ENCODE measurements at regions not wholly inside any gene's neighbourhood (a gene's known extent, or its start where the extent isn't known, plus 50 kb on each side); places are given as distances from the start of the nearest gene placed in this dataset.

DNA sequence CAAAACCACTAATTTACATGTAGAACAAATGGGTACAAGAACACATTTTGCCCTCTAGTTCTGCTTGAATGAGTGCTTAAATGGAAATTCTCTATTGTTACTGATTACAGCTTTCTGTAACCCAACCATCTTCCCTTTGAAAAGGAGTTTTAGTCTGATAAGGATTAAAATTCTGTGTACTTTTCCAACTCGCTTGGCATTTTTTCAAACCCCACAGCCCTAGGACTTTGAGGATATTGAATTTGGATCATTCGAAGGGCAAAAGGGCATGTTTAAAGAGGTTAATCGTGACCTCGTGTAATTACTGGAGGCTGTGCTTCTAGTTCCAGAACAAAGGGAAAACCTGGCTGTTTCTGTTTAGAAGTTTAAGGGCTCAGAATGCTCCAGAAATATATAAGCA lies 432.3 kb downstream of the PID1 start:
- Histone ChIP-seq H3K36me3 (no peaks in the 10 kb centered on the region), H3K4me1 (no peaks in the 10 kb centered on the region), H3K9me3 (no peaks in the 10 kb centered on the region), H3K4me3 (no peak overlapping the region), H3K27ac (peak overlapping the region in 3 of 4 donors; percentile 22 to 48 (median 46)), H3K27me3 (no peaks in the 10 kb centered on the region)
- TF ChIP-seq POLR2A (IDR thresholded peaks at IDR 0.05) = no peak
- TF ChIP-seq, protein P1, sequence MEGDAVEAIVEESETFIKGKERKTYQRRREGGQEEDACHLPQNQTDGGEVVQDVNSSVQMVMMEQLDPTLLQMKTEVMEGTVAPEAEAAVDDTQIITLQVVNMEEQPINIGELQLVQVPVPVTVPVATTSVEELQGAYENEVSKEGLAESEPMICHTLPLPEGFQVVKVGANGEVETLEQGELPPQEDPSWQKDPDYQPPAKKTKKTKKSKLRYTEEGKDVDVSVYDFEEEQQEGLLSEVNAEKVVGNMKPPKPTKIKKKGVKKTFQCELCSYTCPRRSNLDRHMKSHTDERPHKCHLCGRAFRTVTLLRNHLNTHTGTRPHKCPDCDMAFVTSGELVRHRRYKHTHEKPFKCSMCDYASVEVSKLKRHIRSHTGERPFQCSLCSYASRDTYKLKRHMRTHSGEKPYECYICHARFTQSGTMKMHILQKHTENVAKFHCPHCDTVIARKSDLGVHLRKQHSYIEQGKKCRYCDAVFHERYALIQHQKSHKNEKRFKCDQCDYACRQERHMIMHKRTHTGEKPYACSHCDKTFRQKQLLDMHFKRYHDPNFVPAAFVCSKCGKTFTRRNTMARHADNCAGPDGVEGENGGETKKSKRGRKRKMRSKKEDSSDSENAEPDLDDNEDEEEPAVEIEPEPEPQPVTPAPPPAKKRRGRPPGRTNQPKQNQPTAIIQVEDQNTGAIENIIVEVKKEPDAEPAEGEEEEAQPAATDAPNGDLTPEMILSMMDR (IDR thresholded peaks at IDR 0.05 in 4 of 5, conservative IDR thresholded peaks at IDR 0.05 in 1 of 5) = no peak
- DNase-seq (no peak), ATAC-seq (no peak)
- intact Hi-C loops (cut with DNase I; ENCODE audit: low total_unique reads) = loop anchor here (10.0 kb wide), 1 partner anchor 54 kb away; no protein-coding TSS in a partner anchor
- in situ Hi-C loops (cut with MboI; ENCODE audit: low sequenced_read_pairs in 4 of 4) = no loop called here

DNA sequence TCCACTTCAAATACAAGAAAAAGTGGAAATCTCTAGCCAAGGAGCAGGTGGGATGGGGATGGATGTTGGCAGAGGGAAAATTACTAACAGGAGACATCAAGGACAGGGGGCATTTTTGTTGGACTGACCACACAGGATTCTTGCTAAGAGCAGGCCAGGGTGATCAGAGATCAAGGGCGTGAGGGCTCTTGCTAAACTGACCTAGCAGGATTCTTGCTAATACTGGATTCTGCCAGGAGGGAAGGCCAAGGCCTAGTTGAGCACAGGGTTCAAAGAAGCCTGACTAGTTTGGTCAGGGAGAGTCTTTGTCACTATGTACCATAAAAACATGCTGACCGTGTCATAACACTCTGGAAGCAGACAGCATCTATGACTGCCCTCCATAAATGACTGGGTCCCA lies 442.7 kb downstream of the PID1 start:
- Histone ChIP-seq H3K27me3 (no peaks in the 10 kb centered on the region), H3K36me3 (no peaks in the 10 kb centered on the region), H3K27ac (no peak overlapping the region), H3K4me3 (no peak overlapping the region), H3K4me1 (no peaks in the 10 kb centered on the region), H3K9me3 (no peaks in the 10 kb centered on the region)
- ATAC-seq (no peak), DNase-seq (no peak)
- in situ Hi-C loops (cut with MboI; ENCODE audit: low sequenced_read_pairs in 4 of 4) = no loop called here
- TF ChIP-seq POLR2A (IDR thresholded peaks at IDR 0.05) = no peak
- TF ChIP-seq, protein P1 (IDR thresholded peaks at IDR 0.05 in 4 of 5, conservative IDR thresholded peaks at IDR 0.05 in 1 of 5) = no peak
- intact Hi-C loops (cut with DNase I; ENCODE audit: low total_unique reads) = no loop called here

DNA sequence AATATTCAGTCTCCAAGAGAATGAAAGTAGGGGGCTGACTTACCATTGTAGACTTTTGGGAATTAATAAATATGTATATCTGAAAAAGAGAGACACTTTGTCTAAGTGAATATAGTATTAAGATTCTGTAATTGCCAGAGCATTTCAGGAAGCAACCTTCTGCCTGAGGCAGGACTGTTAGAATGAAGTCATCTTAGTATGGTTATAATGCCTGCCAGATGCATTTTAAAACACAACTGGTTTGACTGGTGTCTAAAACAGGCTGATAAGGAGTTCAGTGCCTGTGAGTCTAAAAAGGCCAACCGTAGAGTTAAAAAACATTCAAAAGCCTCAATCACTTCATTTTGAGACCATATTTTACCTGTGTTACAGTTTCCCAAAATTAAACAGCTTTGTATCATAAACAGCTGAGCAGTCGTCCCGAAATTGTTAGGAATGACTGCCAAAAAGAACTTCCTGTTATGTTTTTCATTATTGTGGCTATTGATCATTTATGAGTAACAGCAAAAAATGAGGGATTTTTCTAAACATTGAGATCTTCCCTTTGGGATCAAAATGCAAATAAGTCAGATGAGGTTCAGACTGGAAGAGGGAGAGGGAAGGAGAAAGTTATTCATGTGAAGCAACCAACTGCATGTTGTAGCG lies 443.9 kb downstream of the PID1 start:
- no peak overlapping the region for H3K4me3 ChIP-seq
- ATAC-seq (no peak), DNase-seq (no peak)
- in situ Hi-C loops (cut with MboI; ENCODE audit: low sequenced_read_pairs in 4 of 4) (no loop called here), intact Hi-C loops (cut with DNase I; ENCODE audit: low total_unique reads) (no loop called here)
- H3K27ac ChIP-seq = no peak overlapping the region
- no peaks in the 10 kb centered on the region for H3K9me3 ChIP-seq
- TF ChIP-seq POLR2A (IDR thresholded peaks at IDR 0.05) = no peak
- TF ChIP-seq, protein P1 (IDR thresholded peaks at IDR 0.05 in 4 of 5, conservative IDR thresholded peaks at IDR 0.05 in 1 of 5) = no peak
- no peaks in the 10 kb centered on the region for H3K27me3 ChIP-seq
- no peaks in the 10 kb centered on the region for H3K36me3 ChIP-seq
- no peaks in the 10 kb centered on the region for H3K4me1 ChIP-seq

DNA sequence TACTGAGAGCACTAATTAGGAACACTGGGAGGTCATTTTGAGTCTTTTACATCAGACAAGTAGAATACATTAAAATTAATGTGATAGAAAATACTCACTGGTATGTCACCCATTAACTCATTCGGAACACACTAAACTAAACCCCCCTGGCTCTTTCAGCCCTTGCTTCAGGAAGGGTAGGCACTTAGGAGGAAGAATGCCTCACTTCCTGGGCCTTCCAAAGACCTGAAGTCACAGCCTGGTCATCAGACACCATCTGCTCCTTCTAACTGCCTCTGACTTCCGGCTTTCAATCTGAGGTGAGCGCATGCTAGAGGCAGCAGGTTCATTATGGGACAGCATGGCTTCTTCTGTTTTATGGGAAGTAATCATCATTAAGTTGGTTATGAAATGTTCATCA lies 451.4 kb downstream of the PID1 start:
- in situ Hi-C loops (cut with MboI; ENCODE audit: low sequenced_read_pairs in 4 of 4) (no loop called here), intact Hi-C loops (cut with DNase I; ENCODE audit: low total_unique reads) (loop anchor here (5.0 kb wide), 1 partner anchor 697 kb away; no protein-coding TSS in a partner anchor)
- Histone ChIP-seq H3K36me3 (no peaks in the 10 kb centered on the region), H3K27ac (no peak overlapping the region), H3K9me3 (no peaks in the 10 kb centered on the region), H3K4me1 (no peaks in the 10 kb centered on the region), H3K4me3 (no peak overlapping the region), H3K27me3 (no peaks in the 10 kb centered on the region)
- TF ChIP-seq, protein P1 (IDR thresholded peaks at IDR 0.05 in 4 of 5, conservative IDR thresholded peaks at IDR 0.05 in 1 of 5) = no peak
- TF ChIP-seq POLR2A (IDR thresholded peaks at IDR 0.05) = no peak
- no peak for ATAC-seq
- DNase-seq = no peak
